ENCODE measurements at regions not wholly inside any gene's neighbourhood (a gene's known extent, or its start where the extent isn't known, plus 50 kb on each side); places are given as distances from the start of the nearest gene placed in this dataset.

- no peaks in the 10 kb centered on the region for H3K27me3 Mint-ChIP-seq (ENCODE audit: insufficient read depth)
These were observed 234.4 kb upstream of the MPDZ start for GRCh38 chr9:13513716-13514444.

DNA sequence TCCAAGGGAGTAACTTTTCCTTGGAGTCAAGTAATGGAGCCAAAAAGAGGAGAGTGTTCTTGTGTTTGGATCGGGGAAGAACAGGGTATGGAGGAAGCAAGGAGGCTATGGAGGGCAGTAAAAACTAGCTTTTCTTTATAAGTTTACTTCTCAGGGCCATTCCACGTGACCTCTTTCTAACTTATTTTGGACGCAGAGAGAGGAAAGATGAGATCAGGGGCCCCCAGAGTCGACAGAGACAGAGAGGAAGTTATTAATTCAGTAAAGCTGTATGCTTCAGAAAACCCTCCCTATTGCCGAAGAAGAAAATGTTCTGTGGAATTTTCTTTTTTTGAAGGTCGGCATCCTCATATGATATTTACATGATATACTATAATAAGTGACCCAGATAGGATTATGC lies 233.8 kb upstream of the MPDZ start:
- TF ChIP-seq, protein P1, sequence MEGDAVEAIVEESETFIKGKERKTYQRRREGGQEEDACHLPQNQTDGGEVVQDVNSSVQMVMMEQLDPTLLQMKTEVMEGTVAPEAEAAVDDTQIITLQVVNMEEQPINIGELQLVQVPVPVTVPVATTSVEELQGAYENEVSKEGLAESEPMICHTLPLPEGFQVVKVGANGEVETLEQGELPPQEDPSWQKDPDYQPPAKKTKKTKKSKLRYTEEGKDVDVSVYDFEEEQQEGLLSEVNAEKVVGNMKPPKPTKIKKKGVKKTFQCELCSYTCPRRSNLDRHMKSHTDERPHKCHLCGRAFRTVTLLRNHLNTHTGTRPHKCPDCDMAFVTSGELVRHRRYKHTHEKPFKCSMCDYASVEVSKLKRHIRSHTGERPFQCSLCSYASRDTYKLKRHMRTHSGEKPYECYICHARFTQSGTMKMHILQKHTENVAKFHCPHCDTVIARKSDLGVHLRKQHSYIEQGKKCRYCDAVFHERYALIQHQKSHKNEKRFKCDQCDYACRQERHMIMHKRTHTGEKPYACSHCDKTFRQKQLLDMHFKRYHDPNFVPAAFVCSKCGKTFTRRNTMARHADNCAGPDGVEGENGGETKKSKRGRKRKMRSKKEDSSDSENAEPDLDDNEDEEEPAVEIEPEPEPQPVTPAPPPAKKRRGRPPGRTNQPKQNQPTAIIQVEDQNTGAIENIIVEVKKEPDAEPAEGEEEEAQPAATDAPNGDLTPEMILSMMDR (conservative IDR thresholded peaks at IDR 0.05) = no peak
- Histone ChIP-seq H3K36me3 (ENCODE audit: control insufficient read depth, insufficient read depth, low read length) (no peaks in the 10 kb centered on the region), H3K4me3 (ENCODE audit: low read length) (no peak overlapping the region), H3K9ac (ENCODE audit: extremely low read depth, low read length, poor library complexity, severe bottlenecking) (no peak overlapping the region), H3K27ac (ENCODE audit: low read depth, low read length) (peak overlapping the region; percentile 90), H3K27me3 (ENCODE audit: control insufficient read depth, insufficient read depth, low read length, poor library complexity, severe bottlenecking) (no peaks in the 10 kb centered on the region), H3K4me1 (ENCODE audit: control insufficient read depth, insufficient read depth, low read length) (peaks cover 11% of the 10 kb centered on the region), H3K9me3 (ENCODE audit: control insufficient read depth, low read length) (no peaks in the 10 kb centered on the region)
- 88% methylated on average over 5 of the region's 6 CpGs; no CpG with 5 or more reads in 1 of the 2 experiments for WGBS, 2 experiments (ENCODE audit: insufficient coverage in 1 of 2, insufficient read length in 1 of 2)
- no peaks in the 10 kb centered on the region for H3K36me3 Mint-ChIP-seq (ENCODE audit: low read depth)
- DNase-seq = no peak
- no peak overlapping the region for H3K27ac Mint-ChIP-seq
- H3K4me1 Mint-ChIP-seq = peaks cover 38% of the 10 kb centered on the region
- no peaks in the 10 kb centered on the region for H3K9me3 Mint-ChIP-seq
- H3K27me3 Mint-ChIP-seq (ENCODE audit: insufficient read depth) = no peaks in the 10 kb centered on the region
- H3K4me3 Mint-ChIP-seq = no peak overlapping the region

More at GRCh38 chr9:13513716-13514444, 234.4 kb upstream of the MPDZ start:
- Histone ChIP-seq H3K9ac (ENCODE audit: extremely low read depth, low read length, poor library complexity, severe bottlenecking) (no peak overlapping the region), H3K36me3 (ENCODE audit: control insufficient read depth, insufficient read depth, low read length) (no peaks in the 10 kb centered on the region), H3K9me3 (ENCODE audit: control insufficient read depth, low read length) (no peaks in the 10 kb centered on the region), H3K27ac (ENCODE audit: low read depth, low read length) (peak overlapping the region; percentile 90), H3K4me1 (ENCODE audit: control insufficient read depth, insufficient read depth, low read length) (peaks cover 7% of the 10 kb centered on the region), H3K27me3 (ENCODE audit: control insufficient read depth, insufficient read depth, low read length, poor library complexity, severe bottlenecking) (no peaks in the 10 kb centered on the region), H3K4me3 (ENCODE audit: low read length) (no peak overlapping the region)
- H3K9me3 Mint-ChIP-seq = no peaks in the 10 kb centered on the region
- H3K27ac Mint-ChIP-seq = peak overlapping the region; percentile 68
- 75 to 76% methylated on average over 7 to 16 of the region's 16 CpGs for WGBS, 2 experiments (ENCODE audit: insufficient coverage in 1 of 2, insufficient read length in 1 of 2)
- peak; percentile 66 for DNase-seq
- H3K4me1 Mint-ChIP-seq = peaks cover 32% of the 10 kb centered on the region
- H3K36me3 Mint-ChIP-seq (ENCODE audit: low read depth) = no peaks in the 10 kb centered on the region
- no peak overlapping the region for H3K4me3 Mint-ChIP-seq
- TF ChIP-seq, protein P1 (conservative IDR thresholded peaks at IDR 0.05) = no peak

- no peaks in the 10 kb centered on the region for H3K36me3 ChIP-seq (ENCODE audit: control insufficient read depth, insufficient read depth, low read length)
- H3K4me3 ChIP-seq (ENCODE audit: low read length) = peak overlapping the region; percentile 57
- H3K9ac ChIP-seq (ENCODE audit: extremely low read depth, low read length, poor library complexity, severe bottlenecking) = no peak overlapping the region
- H3K4me1 ChIP-seq (ENCODE audit: control insufficient read depth, insufficient read depth, low read length) = peaks cover 12% of the 10 kb centered on the region
- no peaks in the 10 kb centered on the region for H3K9me3 ChIP-seq (ENCODE audit: control insufficient read depth, low read length)
- Mint-ChIP-seq H3K27ac (peak overlapping the region; percentile 65), H3K36me3 (ENCODE audit: low read depth) (peaks cover 4% of the 10 kb centered on the region), H3K4me3 (no peak overlapping the region), H3K27me3 (ENCODE audit: insufficient read depth) (no peaks in the 10 kb centered on the region), H3K4me1 (peaks cover 44% of the 10 kb centered on the region), H3K9me3 (peaks cover 4% of the 10 kb centered on the region)
- DNase-seq = no peak
- TF ChIP-seq, protein P1 (conservative IDR thresholded peaks at IDR 0.05) = no peak
- no peaks in the 10 kb centered on the region for H3K27me3 ChIP-seq (ENCODE audit: control insufficient read depth, insufficient read depth, low read length, poor library complexity, severe bottlenecking)
- no peak overlapping the region for H3K27ac ChIP-seq (ENCODE audit: low read depth, low read length)
These were observed 229.2 kb upstream of the MPDZ start for GRCh38 chr9:13508681-13509080.
